ENCODE measurements at regions not wholly inside any gene's neighbourhood (a gene's known extent, or its start where the extent isn't known, plus 50 kb on each side); places are given as distances from the start of the nearest gene placed in this dataset.
"Not testable (repeated sequence)": the region's sequence is repeated elsewhere in the genome, so short reads cannot be mapped to it uniquely, and the experiment has no call there.

- DNase-seq (ENCODE audit: low read depth in 2 of 2), result no peak
Observed at GRCh38 chr5:114054594-114054993, 307.3 kb upstream of the KCNN2 start.

- no peak for DNase-seq (ENCODE audit: low read depth in 2 of 2)
Observed at GRCh38 chr5:114055318-114056184, 306.3 kb upstream of the KCNN2 start.

GRCh38 chr5:114056185-114056538 is 305.7 kb upstream of the KCNN2 start:
- no peak for DNase-seq (ENCODE audit: low read depth in 2 of 2)

- no peak for DNase-seq (ENCODE audit: low read depth in 2 of 2)
Observed at GRCh38 chr5:114060866-114061265, 301.0 kb upstream of the KCNN2 start.

- no peak for DNase-seq (ENCODE audit: low read depth in 2 of 2)
Observed at GRCh38 chr5:114062932-114063867, 298.7 kb upstream of the KCNN2 start.

GRCh38 chr5:114065912-114066311 is 296.0 kb upstream of the KCNN2 start:
- no peak for DNase-seq (ENCODE audit: low read depth in 2 of 2)

- no peak for DNase-seq (ENCODE audit: low read depth in 2 of 2)
Observed at GRCh38 chr5:114070093-114070722, 291.7 kb upstream of the KCNN2 start.

- no peak for DNase-seq (ENCODE audit: low read depth in 2 of 2)
Observed at GRCh38 chr5:114089259-114089658, 272.6 kb upstream of the KCNN2 start.

- DNase-seq (ENCODE audit: low read depth in 2 of 2), result no peak
Observed at GRCh38 chr5:114097570-114097969, 264.3 kb upstream of the KCNN2 start.

- no peak for DNase-seq (ENCODE audit: low read depth in 2 of 2)
Observed at GRCh38 chr5:114099161-114099560, 262.7 kb upstream of the KCNN2 start.

GRCh38 chr5:114101153-114101552 is 260.7 kb upstream of the KCNN2 start:
- DNase-seq (ENCODE audit: low read depth in 2 of 2), result no peak

- DNase-seq (ENCODE audit: low read depth in 2 of 2), result no peak
Observed at GRCh38 chr5:114113604-114114003, 248.3 kb upstream of the KCNN2 start.

GRCh38 chr5:114116981-114117380 is 244.9 kb upstream of the KCNN2 start:
- DNase-seq (ENCODE audit: low read depth in 2 of 2), result no peak

- DNase-seq (ENCODE audit: low read depth in 2 of 2), result no peak
Observed at GRCh38 chr5:114118511-114118910, 243.4 kb upstream of the KCNN2 start.

- no peak for DNase-seq (ENCODE audit: low read depth in 2 of 2)
Observed at GRCh38 chr5:114120166-114120565, 241.7 kb upstream of the KCNN2 start.

GRCh38 chr5:114122852-114123251 is 239.0 kb upstream of the KCNN2 start:
- no peak for DNase-seq (ENCODE audit: low read depth in 2 of 2)

- no peak for DNase-seq (ENCODE audit: low read depth in 2 of 2)
Observed at GRCh38 chr5:114123654-114124053, 238.2 kb upstream of the KCNN2 start.

- no peak for DNase-seq (ENCODE audit: low read depth in 2 of 2)
Observed at GRCh38 chr5:114146398-114146797, 215.5 kb upstream of the KCNN2 start.

GRCh38 chr5:114148253-114148652 is 213.6 kb upstream of the KCNN2 start:
- no peak for DNase-seq (ENCODE audit: low read depth in 2 of 2)

GRCh38 chr5:114148728-114149127 is 213.1 kb upstream of the KCNN2 start:
- not testable (repeated sequence) for DNase-seq (ENCODE audit: low read depth in 2 of 2)

GRCh38 chr5:114152656-114153360 is 209.1 kb upstream of the KCNN2 start:
- DNase-seq (ENCODE audit: low read depth in 2 of 2), result no peak

GRCh38 chr5:114153392-114153791 is 208.5 kb upstream of the KCNN2 start:
- DNase-seq (ENCODE audit: low read depth in 2 of 2), result no peak
